HepG2 (cell line): ENCODE measurements at regions not wholly inside any gene's neighbourhood (a gene's known extent, or its start where the extent isn't known, plus 50 kb on each side); places are given as distances from the start of the nearest gene placed in this dataset.
"Not testable (repeated sequence)": the region's sequence is repeated elsewhere in the genome, so short reads cannot be mapped to it uniquely, and the experiment has no call there.

Source experiments
- ATAC-seq: fragments of 200-7000 bp; cut with Tn5 transposase; 3 replicates; pipeline ENCODE4 v1.9.1; 2020; ENCODE audit warnings: mild to moderate bottlenecking, moderate library complexity
- BruUV-seq: library from RNA; stranded (reverse); fragments of 400-500 nt; replicated peaks from 2 replicates; lab custom pipeline; 2021; lab: Mats Ljungman, UMichigan
- CTCF ChIA-PET: fragments of 300-600 bp; formaldehyde crosslinking; extraction: SDS; loops from one replicate; lab custom pipeline; 2021; ENCODE audit warnings: low total read pairs, inconsistent platforms, low intra/inter-chr PET ratio; lab: Yijun Ruan, JAX
- POLR2A ChIA-PET: fragments of 350-600 bp; sonication (Branson Sonifier 250); formaldehyde crosslinking; loops from one replicate; lab custom pipeline; 2020; ENCODE audit warnings: antibody characterized with exemption, inconsistent platforms; lab: Yijun Ruan, JAX
- DNase-seq: peaks from one replicate; pipeline ENCODE4 v3.0.0-alpha.2; 2015; ENCODE audit warnings: low spot score
- FAIRE-seq: peaks from 3 replicates; lab custom pipeline; 2011; peaks lifted over from hg19 to GRCh38; lab: Jason Lieb, UNC
- H2AFZ ChIP-seq: one replicate; pipeline ENCODE4 v1.6.1; 2011; ENCODE audit warnings: low read length, inconsistent platforms
- H3K27ac ChIP-seq: fragments of 300-600 bp; 3 replicates; pipeline ENCODE4 v1.8.0; 2011; ENCODE audit warnings: mixed run types, mild to moderate bottlenecking, mixed read lengths, low read length, inconsistent platforms; ENCODE audit not compliant: insufficient read depth; ENCODE audit errors: extremely low read length
- H3K27me3 ChIP-seq, 2 experiments: fragments of 200-600 bp in 1 of 2; 2 replicates in 1 of 2; 3 replicates in 1 of 2; pipeline versions ENCODE4 v1.6.0 to v1.8.0; 2011; ENCODE audit warnings: low read length in 2 of 2, mild to moderate bottlenecking in 2 of 2, moderate library complexity in 2 of 2, inconsistent platforms in 1 of 2; ENCODE audit not compliant: insufficient read depth in 2 of 2, control insufficient read depth in 1 of 2
- H3K36me3 ChIP-seq, 2 experiments: fragments of 200-600 bp in 1 of 2; replicated peaks in 1 of 2; 2 replicates in 1 of 2; 3 replicates in 1 of 2; pipeline versions ENCODE4 v1.5.1 to v1.8.0; 2011; ENCODE audit warnings: low read length in 2 of 2, inconsistent platforms in 1 of 2; ENCODE audit not compliant: insufficient read depth in 2 of 2, control insufficient read depth in 1 of 2
- H3K4me1 ChIP-seq: 2 replicates; pipeline ENCODE4 v1.5.1; 2012; ENCODE audit warnings: low read length, inconsistent platforms; ENCODE audit not compliant: insufficient read depth
- H3K4me2 ChIP-seq: 2 replicates; pipeline ENCODE4 v1.6.0; 2011; ENCODE audit warnings: low read depth, low read length, inconsistent platforms
- H3K4me3 ChIP-seq, 3 experiments: fragments of 200-600 bp in 1 of 3; sonication (generic), shearing (Covaris generic) in 1 of 3; replicated peaks in 1 of 3; 2 replicates each; pipeline ENCODE4 v1.5.1; 2011 to 2016; ENCODE audit warnings: low read length in 3 of 3, inconsistent platforms in 2 of 3, low read depth in 2 of 3, mild to moderate bottlenecking in 2 of 3, control low read depth in 1 of 3, mixed read lengths in 1 of 3; ENCODE audit not compliant: insufficient read depth in 1 of 3
- H3K79me2 ChIP-seq: one replicate; pipeline ENCODE4 v1.6.1; 2011; ENCODE audit warnings: low read length, inconsistent platforms; ENCODE audit not compliant: insufficient read depth
- H3K9ac ChIP-seq: 2 replicates; pipeline ENCODE4 v1.6.0; 2011; ENCODE audit warnings: mild to moderate bottlenecking, low read depth, low read length, inconsistent platforms; ENCODE audit not compliant: insufficient read depth
- H3K9me3 ChIP-seq: 2 replicates; pipeline ENCODE4 v1.5.1; 2012; ENCODE audit warnings: mild to moderate bottlenecking, low read length
- H4K20me1 ChIP-seq: 2 replicates; pipeline ENCODE4 v1.6.0; 2011; ENCODE audit warnings: inconsistent platforms, mild to moderate bottlenecking, low read length, moderate library complexity; ENCODE audit not compliant: insufficient read depth
- ADNP ChIP-seq: sonication (generic); formaldehyde crosslinking; IDR thresholded peaks from 2 replicates; pipeline ENCODE4 v1.4.0; 2020; ENCODE audit warnings: missing genetic modification reagents
- EZH2 ChIP-seq: conservative IDR thresholded peaks from 2 replicates; pipeline ENCODE4 v1.6.1; 2012; ENCODE audit warnings: mild to moderate bottlenecking, low read depth, low read length, moderate library complexity
- HMG20A ChIP-seq: IDR thresholded peaks from 2 replicates; pipeline ENCODE4 v1.6.1; 2016; ENCODE audit warnings: borderline replicate concordance
- KDM3A ChIP-seq: IDR thresholded peaks from 2 replicates; pipeline ENCODE4 v1.6.1; 2018; ENCODE audit warnings: low read depth, missing compliant biosample characterization
- MTERF4 ChIP-seq: sonication (generic); formaldehyde crosslinking; IDR thresholded peaks from 2 replicates; pipeline ENCODE4 v1.8.0; 2023; ENCODE audit warnings: mild to moderate bottlenecking, missing genetic modification reagents
- ZKSCAN8 ChIP-seq: IDR thresholded peaks from 2 replicates; pipeline ENCODE4 v1.6.1; 2016; ENCODE audit warnings: borderline replicate concordance, missing genetic modification reagents, missing compliant biosample characterization
- ZNF136 ChIP-seq: sonication (generic); formaldehyde crosslinking; IDR thresholded peaks from 2 replicates; pipeline ENCODE4 v1.8.1; 2022; ENCODE audit warnings: low read depth, mild to moderate bottlenecking, moderate library complexity, missing genetic modification reagents
- ZNF460 ChIP-seq: sonication (generic); formaldehyde crosslinking; IDR thresholded peaks from 2 replicates; pipeline ENCODE4 v1.5.1; 2020; ENCODE audit warnings: missing genetic modification reagents, mild to moderate bottlenecking, borderline replicate concordance
- ZNF670 ChIP-seq: sonication (generic); formaldehyde crosslinking; IDR thresholded peaks from 2 replicates; pipeline ENCODE4 v1.8.0; 2022; ENCODE audit warnings: mild to moderate bottlenecking, missing genetic modification reagents, borderline replicate concordance
- ZNF773 ChIP-seq: sonication (generic); formaldehyde crosslinking; IDR thresholded peaks from 2 replicates; pipeline ENCODE4 v1.4.0; 2020; ENCODE audit warnings: missing genetic modification reagents, borderline replicate concordance
- ZXDC ChIP-seq: sonication (generic); formaldehyde crosslinking; IDR thresholded peaks from 2 replicates; pipeline ENCODE4 v1.5.0; 2020; ENCODE audit warnings: mild to moderate bottlenecking, missing genetic modification reagents
- WGBS: methylation state at CpG from one replicate; pipeline ENCODE4 v1.1.6; 2017; ENCODE audit warnings: low lambda C conversion rate; 5-methylcytosine and 5-hydroxymethylcytosine counted together
- in situ Hi-C: cut with HindIII; loops from 2 replicates; pipeline ENCODE4 v1.10.0; 2017; ENCODE audit warnings: low pct_unique_long_range_greater_than_20kb; ENCODE audit not compliant: extremely low pct_ligation_motif_present
- intact Hi-C: fragments of 100-400 bp; cut with micrococcal nuclease; formaldehyde crosslinking; loops from one replicate; pipeline ENCODE4 v1.10.0; 2022; ENCODE audit not compliant: unreplicated experiment

- no peak for TF ChIP-seq MTERF4
- TF ChIP-seq ADNP (CRISPR knock-in tag) = no peak
- no peak for TF ChIP-seq ZNF670 (CRISPR knock-in tag)
- no peak for TF ChIP-seq ZXDC
These were observed 66.7 kb downstream of the KCNA5 start (continued) for GRCh38 chr12:5110345-5110744.

GRCh38 chr12:5114436-5114835 is 70.8 kb downstream of the KCNA5 start:
- WGBS = 7% methylated on average over 7 of the region's 7 CpGs
- TF ChIP-seq EZH2 = no peak
- no peak for TF ChIP-seq ZNF460 (CRISPR knock-in tag)
- TF ChIP-seq ZKSCAN8 (CRISPR knock-in tag) = no peak
- no peak for TF ChIP-seq ZNF773 (CRISPR knock-in tag)
- TF ChIP-seq ZNF136 (CRISPR knock-in tag) = no peak
- no peak for TF ChIP-seq HMG20A (CRISPR knock-in tag)
- TF ChIP-seq KDM3A (CRISPR knock-in tag) = no peak
- in situ Hi-C loops (no loop called here), intact Hi-C loops (no loop called here)
- Histone ChIP-seq H3K27me3 (peaks cover 0 to 1% of the 10 kb centered on the region in 2 experiments; a peak in 1 of 5 replicates), H3K27ac (no peak overlapping the region), H3K4me3 (no peak overlapping the region), H2AFZ (no peak overlapping the region), H3K4me2 (no peak overlapping the region), H3K9ac (no peak overlapping the region), H3K4me1 (no peaks in the 10 kb centered on the region), H3K79me2 (no peaks in the 10 kb centered on the region), H4K20me1 (no peaks in the 10 kb centered on the region), H3K9me3 (no peaks in the 10 kb centered on the region), H3K36me3 (no peaks in the 10 kb centered on the region)
- DNase-seq (no peak), ATAC-seq (no peak), FAIRE-seq (no peak)
- BruUV-seq = no TSS peak
- ChIA-PET CTCF (no interaction called here), POLR2A (no interaction called here)

- H3K9ac ChIP-seq, DNase-seq, H4K20me1 ChIP-seq, H3K79me2 ChIP-seq, H3K4me2 ChIP-seq, H3K27ac ChIP-seq, H2AFZ ChIP-seq, H3K9me3 ChIP-seq, intact Hi-C loops, in situ Hi-C loops, H3K4me3 ChIP-seq, BruUV-seq, H3K27me3 ChIP-seq, ATAC-seq, H3K4me1 ChIP-seq, CTCF ChIA-PET, FAIRE-seq, POLR2A ChIA-PET, H3K36me3 ChIP-seq: not testable (repeated sequence)
- WGBS = no CpG with 5 or more reads among the region's 20 CpGs
These were observed 78.1 kb downstream of the KCNA5 start for GRCh38 chr12:5121784-5122183.
